Retina (tissue), 1 donor: ENCODE measurements at regions not wholly inside any gene's neighbourhood (a gene's known extent, or its start where the extent isn't known, plus 50 kb on each side); places are given as distances from the start of the nearest gene placed in this dataset.
"Not testable (repeated sequence)": the region's sequence is repeated elsewhere in the genome, so short reads cannot be mapped to it uniquely, and the experiment has no call there.

Source experiments
- DNase-seq: peaks from one replicate; pipeline ENCODE4 v3.0.0-alpha.2; 2016

- DNase-seq = no peak
Observed at GRCh38 chr5:39947657-39948056, 522.9 kb upstream of the DAB2 start.

GRCh38 chr5:39946356-39947045 is 521.7 kb upstream of the DAB2 start:
- no peak for DNase-seq

GRCh38 chr5:39945870-39946269 is 521.1 kb upstream of the DAB2 start:
- no peak for DNase-seq

- DNase-seq = no peak
Observed at GRCh38 chr5:39943811-39944210, 519.0 kb upstream of the DAB2 start.

GRCh38 chr5:39942606-39943005 is 517.8 kb upstream of the DAB2 start:
- no peak for DNase-seq

- no peak for DNase-seq
Observed at GRCh38 chr5:39941416-39941815, 516.6 kb upstream of the DAB2 start.

GRCh38 chr5:39934830-39935229 is 510.1 kb upstream of the DAB2 start:
- no peak for DNase-seq

- DNase-seq = no peak
Observed at GRCh38 chr5:39933061-39933460, 508.3 kb upstream of the DAB2 start.

GRCh38 chr5:39928709-39929108 is 503.9 kb upstream of the DAB2 start:
- no peak for DNase-seq

GRCh38 chr5:39919876-39920275 is 495.1 kb upstream of the DAB2 start:
- DNase-seq = no peak

GRCh38 chr5:39912906-39913305 is 488.1 kb upstream of the DAB2 start:
- DNase-seq = no peak

- DNase-seq = not testable (repeated sequence)
Observed at GRCh38 chr5:39907267-39907951, 482.6 kb upstream of the DAB2 start.

- no peak for DNase-seq
Observed at GRCh38 chr5:39906146-39906545, 481.4 kb upstream of the DAB2 start.

- DNase-seq = no peak
Observed at GRCh38 chr5:39905356-39905755, 480.6 kb upstream of the DAB2 start.

GRCh38 chr5:39902626-39903025 is 477.8 kb upstream of the DAB2 start:
- no peak for DNase-seq

GRCh38 chr5:39898731-39899130 is 474.0 kb upstream of the DAB2 start:
- DNase-seq = no peak

GRCh38 chr5:39896706-39897105 is 471.9 kb upstream of the DAB2 start:
- DNase-seq = no peak

- no peak for DNase-seq
Observed at GRCh38 chr5:39896104-39896503, 471.3 kb upstream of the DAB2 start.

GRCh38 chr5:39892708-39893107 is 467.9 kb upstream of the DAB2 start:
- no peak for DNase-seq

- no peak for DNase-seq
Observed at GRCh38 chr5:39891376-39891775, 466.6 kb upstream of the DAB2 start.

- no peak for DNase-seq
Observed at GRCh38 chr5:39880985-39881384, 456.2 kb upstream of the DAB2 start.

- no peak for DNase-seq
Observed at GRCh38 chr5:39877479-39877878, 452.7 kb upstream of the DAB2 start.

GRCh38 chr5:39876146-39876545 is 451.4 kb upstream of the DAB2 start:
- DNase-seq = no peak

- no peak for DNase-seq
Observed at GRCh38 chr5:39870137-39870536, 445.4 kb upstream of the DAB2 start.

GRCh38 chr5:39869396-39869795 is 444.6 kb upstream of the DAB2 start:
- no peak for DNase-seq
